SH-SY5Y (cell line): ENCODE measurements at regions not wholly inside any gene's neighbourhood (a gene's known extent, or its start where the extent isn't known, plus 50 kb on each side); places are given as distances from the start of the nearest gene placed in this dataset.

Experiments used
- GATA2 ChIP-seq: IDR thresholded peaks from 2 replicates; pipeline ENCODE4 v1.6.1; 2011; ENCODE audit warnings: mild to moderate bottlenecking, low read depth, low read length
- GATA3 ChIP-seq: IDR thresholded peaks from 2 replicates; pipeline ENCODE4 v1.6.1; 2011; ENCODE audit warnings: low read depth, mild to moderate bottlenecking, low read length, moderate library complexity

- no peak for TF ChIP-seq GATA2
- no peak for TF ChIP-seq GATA3
Observed at GRCh38 chr10:106312087-106312486, 852.4 kb downstream of the SORCS1 start.
